GM19395 (cell line): ENCODE measurements at regions not wholly inside any gene's neighbourhood (a gene's known extent, or its start where the extent isn't known, plus 50 kb on each side); places are given as distances from the start of the nearest gene placed in this dataset.
"Not testable (repeated sequence)": the region's sequence is repeated elsewhere in the genome, so short reads cannot be mapped to it uniquely, and the experiment has no call there.

ENCODE experiments used
- ATAC-seq: cut with Tn5 transposase; IDR thresholded peaks from one replicate; pipeline ENCODE4 v1.9.1; 2021; ENCODE audit warnings: mild to moderate bottlenecking, moderate library complexity; ENCODE audit not compliant: unreplicated experiment

DNA sequence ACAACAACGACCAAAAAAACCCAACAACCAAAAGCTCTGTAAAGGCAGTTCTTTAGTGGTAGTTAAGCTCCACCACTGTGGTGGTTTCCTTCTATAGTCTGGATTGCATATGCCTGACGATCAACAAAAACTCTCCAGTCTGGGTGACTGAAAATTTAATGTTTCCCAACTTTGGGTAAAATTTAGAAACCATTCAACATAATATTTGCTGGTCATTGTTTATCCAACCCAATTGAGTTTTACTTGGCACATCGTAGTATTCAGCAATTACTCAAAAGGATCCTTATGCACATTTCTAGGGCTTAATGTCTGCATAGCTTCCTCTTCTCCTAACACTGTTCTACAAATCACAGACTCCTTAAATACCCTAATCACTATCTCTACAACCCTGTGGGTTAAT is 1080.2 kb upstream of the NRXN1 start:
- ATAC-seq = no peak

DNA sequence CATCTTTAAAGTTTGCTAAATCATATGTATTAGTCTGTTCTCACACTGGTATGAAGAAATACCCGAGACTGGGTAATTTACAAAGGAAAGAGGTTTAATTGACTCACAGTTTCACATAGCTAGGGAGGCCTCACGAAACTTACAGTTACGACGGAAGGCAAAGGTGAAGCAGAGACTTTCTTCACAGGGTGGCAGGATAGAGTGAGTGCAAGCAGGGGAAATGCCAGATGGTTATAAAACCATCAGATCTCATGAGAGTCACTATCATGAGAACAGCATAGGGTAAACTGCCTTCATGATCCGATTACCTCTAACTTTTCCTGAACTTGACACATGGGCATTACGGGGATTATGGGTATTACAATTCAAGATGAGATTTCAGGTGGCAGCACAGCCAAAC is 1075.2 kb upstream of the NRXN1 start:
- ATAC-seq = no peak

DNA sequence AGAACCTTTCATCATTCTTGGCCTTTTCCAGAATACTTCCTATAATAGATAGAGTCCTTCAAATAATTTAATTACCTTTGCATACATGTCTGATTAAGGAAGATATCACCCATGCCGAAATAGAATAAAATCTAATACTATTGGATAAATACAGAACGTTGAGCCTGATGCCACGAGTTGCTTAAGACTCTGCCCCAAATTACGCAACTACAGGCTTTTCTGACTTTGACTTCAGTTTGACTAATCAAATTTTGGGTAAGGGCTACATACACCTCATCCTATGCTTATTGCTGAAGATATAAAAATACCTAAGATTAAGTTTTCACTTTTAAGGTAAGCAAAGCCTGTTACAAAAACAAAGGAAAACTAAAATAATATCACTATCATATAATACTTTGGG is 1065.1 kb upstream of the NRXN1 start:
- ATAC-seq = no peak

DNA sequence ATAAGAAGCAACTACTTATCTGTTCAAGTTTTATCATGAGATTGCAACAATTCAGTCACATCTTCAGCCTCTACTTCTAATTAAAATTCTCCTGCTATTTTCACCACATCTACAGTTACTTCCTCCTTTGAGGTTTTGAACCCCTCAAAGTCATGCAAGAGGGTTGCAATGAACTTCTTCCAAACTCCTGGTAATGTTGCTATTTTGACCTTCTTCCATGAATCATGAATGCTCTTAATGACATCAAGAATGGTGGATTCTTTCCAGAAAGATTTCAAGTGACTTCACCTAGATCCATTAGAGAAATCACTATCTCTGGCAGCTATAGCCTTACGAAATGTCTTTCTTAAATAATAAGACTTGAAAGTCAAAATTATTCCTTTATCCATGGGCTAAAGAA is 1052.8 kb upstream of the NRXN1 start:
- ATAC-seq = no peak

DNA sequence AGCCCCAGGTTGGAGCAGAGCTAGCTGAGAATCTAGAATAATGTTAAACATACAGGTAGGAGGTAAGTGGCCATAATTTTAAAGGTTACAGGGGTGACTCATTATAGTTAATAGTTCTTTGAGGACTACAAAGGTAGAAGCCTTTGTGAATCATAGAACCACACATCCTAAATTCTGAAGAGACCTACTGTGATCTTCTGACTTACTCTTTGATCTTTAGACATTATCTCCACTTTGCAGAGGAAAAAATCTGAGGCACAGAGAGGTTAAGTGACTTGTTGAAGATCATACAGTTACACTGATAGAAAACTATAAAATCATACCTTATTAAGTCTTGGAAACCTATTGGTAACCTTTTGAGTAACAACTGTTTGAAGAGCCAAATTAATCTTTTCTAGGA is 1051.3 kb upstream of the NRXN1 start:
- no peak for ATAC-seq

DNA sequence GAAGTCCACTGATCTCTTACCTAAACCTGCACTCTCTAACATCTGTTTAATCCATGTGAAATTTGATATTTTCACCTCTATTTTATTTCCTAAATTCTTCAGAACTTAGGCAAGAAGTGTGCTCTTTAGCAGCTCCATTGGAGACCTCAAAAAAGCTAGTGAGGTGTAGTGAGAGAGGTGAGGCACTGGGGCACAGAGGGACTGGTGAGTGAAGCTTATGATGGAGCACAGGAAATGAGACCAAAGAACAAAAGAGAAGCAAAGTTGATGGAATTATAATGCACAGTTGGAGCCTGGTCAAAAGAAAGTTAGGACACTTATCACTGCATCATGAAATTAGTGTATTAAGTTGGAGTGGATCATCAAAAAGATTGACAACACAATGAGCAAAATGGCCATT is 1050.7 kb upstream of the NRXN1 start:
- no peak for ATAC-seq

DNA sequence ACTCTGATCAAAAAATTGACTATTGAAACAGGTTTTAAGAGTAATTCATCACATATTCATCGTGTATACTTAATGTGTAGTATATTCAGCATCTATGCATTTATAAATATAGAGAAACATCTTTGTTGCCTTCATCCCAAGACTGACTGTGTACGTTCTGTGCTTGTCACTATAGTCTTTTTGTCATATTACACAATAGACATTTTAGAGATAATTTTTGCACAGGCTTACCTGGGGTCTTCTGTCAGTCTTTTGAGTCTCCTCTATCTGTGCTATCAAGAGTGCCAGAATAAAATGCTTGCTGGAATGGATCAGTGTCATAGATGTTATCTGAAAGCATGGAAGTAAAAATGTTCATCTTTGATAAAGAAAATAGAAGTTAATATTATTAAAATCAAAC is 1047.7 kb upstream of the NRXN1 start:
- ATAC-seq = no peak

DNA sequence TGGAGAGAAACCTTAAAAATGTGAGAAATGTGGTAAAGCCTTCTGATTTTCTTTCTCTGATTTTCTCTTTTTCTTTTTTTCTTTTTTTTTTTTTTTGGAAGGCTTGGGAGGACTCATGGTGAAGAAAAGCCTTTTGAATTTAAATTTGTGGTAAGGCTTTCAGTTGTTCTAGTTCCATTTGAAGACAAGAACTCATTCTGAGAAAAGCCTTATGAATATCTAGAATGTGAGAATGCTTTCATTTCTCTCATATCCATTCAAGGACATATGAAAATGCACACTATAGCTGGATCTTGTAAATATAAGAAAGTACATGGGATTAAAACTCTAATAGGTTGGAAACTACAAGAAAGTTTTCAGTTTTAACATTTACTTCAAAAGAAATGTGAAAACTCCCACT is 1045.2 kb upstream of the NRXN1 start:
- no peak for ATAC-seq

DNA sequence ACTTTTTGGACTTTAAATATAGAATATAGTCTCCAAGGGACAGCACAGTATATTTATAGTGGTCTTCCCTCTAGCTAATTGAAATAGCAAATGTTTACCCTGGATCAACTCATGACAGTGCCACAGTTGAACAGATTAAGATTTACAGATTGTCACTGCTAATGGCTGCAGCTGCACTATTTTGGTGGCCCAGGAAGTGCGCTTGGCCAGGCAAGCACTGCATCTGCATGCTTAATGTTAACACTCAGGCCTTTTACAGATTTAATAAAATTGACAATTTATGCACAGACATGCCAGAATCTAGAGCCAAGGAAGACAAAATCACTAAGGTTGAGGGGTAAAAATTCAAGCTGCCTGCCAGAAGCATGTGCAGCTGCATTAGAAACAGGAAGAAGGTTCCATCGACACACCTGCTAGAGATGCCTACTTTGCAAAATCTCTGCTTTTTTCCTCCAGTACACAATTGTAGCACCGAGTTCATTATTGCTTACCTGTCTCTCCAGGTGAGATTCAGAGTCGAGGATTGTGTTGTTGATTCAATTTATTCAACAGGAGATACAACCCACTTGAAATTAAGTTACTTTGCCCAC is 1042.3 kb upstream of the NRXN1 start:
- no peak for ATAC-seq

DNA sequence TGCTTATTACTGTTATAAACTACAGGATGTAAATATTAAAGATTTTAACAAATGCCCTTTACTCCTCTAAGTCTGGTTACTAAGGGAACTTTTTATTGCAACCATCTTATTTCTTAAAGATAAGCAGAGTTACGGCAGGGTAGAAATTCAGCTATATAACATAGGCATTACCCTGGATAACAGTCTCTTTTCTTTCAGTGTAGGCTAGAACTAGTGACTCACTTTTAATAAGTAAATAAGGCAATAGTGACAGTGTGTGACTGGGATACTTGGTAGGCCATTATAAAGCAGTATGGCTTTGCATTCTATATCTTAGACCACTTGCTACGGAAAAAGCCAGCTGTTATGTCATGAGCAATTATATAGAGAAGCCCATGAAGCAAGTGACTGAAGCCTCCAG is 1041.0 kb upstream of the NRXN1 start:
- no peak for ATAC-seq

DNA sequence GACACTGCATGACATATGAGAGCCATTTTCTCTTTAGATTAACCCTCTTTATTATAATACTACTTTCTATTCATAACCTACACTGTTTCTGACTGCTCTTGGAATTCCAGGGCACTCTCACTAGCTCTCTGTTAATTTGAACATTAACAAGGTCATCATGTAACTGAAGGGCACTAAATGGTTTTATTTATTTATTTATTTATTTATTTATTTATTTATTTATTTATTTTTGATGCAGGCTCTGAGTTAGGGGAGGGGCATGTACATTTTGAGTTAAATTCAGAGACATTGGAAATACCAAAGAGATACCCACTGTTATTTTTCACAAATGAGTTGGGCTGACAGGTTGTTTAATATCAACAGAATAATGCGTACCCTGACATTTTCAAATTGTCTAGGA is 1038.7 kb upstream of the NRXN1 start:
- ATAC-seq = no peak

DNA sequence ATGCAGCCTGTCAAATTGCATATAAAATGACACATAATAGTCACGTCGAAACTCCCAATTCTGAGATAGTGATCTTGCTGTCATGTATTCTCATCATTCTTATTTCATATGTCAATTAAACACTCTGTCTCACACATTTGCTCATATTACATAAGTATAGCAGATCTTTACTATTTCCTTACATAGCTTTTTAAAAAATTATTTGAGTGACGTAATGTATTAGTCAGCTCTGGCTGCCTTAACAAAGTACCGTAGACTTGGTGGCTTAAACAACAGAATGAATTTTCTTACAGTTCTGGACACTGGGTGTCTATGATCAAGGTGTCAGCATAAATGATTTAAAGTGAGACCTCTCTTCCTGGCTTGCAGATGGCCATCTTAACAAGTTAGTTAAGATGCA is 1032.3 kb upstream of the NRXN1 start:
- no peak for ATAC-seq

DNA sequence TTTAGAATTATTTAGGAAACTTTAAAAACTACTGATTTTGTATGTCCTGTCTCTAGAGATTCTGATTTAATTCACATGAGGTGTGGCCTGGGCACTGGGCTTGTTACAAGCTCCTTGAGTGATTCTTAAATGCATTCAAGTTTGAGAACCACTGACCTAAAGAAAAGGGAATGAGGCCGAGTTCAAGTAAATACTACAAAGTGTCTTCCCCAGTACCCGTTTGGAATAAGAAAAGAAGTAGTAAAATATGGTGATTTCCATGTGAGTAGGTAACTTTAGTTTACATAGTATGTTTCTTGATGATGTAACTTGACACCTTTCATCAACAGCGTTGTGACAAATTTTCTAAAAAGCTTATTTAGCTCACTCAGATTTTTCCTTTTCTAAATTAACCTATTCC is 1022.9 kb upstream of the NRXN1 start:
- no peak for ATAC-seq

DNA sequence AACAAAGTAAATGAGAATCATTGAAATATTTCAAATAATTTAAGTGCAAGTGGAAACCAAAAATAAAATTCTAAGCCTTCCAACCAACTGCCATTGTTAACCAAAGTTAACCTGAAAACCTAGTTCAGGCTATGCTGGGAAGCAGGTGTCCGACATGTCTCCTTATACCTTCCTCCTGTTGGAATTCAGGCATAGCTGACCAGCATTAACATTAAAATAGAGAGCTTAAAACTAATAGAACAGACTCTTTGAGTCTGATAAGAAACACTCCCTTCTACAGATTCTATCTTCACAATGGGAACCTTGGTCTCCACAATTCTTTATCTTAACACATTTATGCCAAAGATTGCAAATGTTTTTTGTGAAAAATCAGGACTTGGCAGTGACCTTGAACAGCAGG is 1004.9 kb upstream of the NRXN1 start:
- ATAC-seq = no peak

DNA sequence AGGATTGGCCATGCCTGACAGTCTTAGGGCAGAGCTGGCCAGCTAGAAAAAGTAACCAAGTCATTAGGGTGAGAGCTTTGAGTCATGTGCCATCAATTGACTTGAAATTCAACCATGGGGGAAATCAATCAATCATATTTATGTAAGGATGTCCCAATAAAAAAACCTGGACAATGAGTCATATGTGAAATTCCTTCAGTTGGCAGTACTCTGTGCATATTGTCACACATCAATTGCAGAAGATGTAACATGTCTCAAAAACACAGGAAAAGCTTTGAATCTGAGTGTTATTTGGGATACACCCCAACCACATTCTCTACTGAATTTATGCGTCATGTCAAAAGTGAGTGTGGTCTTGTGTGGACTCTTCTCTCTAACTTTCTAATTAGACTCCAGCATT is 1004.1 kb upstream of the NRXN1 start:
- ATAC-seq = no peak

DNA sequence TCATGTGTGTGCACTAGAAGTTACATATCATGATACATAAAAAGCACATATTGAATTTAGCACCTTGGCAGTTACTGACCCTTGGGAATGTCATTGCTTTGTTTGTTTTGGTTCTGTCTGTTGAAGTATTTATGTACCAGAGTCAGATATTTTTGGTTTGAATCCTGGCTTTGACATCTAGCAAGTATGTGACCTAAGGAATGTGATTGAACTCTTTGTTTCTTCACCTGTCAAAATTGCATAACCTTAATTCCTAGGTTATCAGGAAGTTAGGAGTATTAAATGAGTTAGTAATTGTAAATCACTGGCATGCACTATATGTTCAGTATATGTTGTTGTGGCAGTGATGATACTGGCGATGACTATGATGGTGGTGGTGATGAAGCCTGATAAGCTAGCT is 1003.5 kb upstream of the NRXN1 start:
- ATAC-seq = no peak

DNA sequence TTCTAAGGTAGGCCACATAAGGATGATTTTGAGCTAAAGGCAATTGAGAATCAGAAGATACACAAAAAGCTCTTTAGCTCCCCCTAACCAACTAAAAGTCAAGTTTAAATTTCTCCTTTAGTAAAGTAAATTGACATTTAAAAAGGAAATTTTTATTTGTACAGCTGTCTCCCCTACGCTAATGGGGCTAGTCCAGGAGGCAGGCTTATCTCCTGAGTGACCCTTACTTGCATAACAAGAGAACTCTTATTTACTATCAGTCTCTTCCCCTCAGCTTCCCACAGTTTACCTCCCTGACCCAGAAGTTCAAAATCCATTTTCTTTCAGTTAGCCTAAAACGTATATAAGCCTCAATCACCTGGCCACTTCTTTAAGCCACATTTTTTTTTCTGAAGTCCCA is 1002.8 kb upstream of the NRXN1 start:
- no peak for ATAC-seq

DNA sequence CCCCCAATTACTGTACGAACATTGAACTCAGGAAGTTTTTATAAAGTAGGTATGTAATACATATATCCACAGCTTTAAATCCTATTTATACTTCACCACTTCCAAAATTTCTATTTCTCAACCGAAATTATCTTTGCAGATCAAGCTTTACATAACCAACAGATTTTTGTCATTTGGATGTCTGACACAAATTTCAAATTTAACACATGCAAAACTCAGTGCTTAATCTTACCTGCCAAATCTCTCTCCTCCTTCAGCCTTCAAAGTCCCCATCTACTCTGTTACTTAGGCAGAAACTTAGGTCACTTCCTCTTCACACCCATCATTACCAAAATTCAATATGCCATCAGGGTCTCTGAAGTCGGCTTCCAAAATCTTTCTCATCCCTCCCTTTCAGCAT is 990.1 kb upstream of the NRXN1 start:
- ATAC-seq = no peak

DNA sequence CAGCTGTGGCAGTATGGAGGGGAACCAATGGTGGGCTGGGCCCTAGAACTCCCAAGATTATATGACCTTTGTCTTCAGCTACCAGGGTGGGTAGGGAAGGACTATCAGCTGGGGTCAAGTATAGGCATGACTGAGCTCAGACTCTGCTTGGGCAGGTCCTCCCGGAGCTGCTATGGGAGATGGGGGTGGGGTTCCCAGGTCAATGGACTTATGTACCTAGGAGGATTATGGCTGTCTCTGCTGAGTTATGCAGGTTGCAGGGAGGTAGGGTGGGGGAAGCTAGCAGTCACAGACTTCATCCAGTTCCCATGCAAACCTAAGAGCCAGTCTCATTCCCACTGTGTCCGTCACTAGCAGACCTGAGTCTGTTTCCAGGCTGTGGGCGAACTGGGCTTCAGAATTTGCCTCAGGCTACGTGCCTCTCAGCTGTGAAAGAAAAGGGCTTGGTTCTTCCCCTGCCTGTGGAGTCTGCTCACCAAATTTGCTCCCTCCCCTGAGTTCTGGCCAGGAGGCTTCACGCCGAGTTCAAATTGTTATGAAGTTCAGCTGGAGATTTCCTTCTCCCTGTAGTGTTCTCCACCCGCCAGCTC is 985.8 kb upstream of the NRXN1 start:
- ATAC-seq = no peak

DNA sequence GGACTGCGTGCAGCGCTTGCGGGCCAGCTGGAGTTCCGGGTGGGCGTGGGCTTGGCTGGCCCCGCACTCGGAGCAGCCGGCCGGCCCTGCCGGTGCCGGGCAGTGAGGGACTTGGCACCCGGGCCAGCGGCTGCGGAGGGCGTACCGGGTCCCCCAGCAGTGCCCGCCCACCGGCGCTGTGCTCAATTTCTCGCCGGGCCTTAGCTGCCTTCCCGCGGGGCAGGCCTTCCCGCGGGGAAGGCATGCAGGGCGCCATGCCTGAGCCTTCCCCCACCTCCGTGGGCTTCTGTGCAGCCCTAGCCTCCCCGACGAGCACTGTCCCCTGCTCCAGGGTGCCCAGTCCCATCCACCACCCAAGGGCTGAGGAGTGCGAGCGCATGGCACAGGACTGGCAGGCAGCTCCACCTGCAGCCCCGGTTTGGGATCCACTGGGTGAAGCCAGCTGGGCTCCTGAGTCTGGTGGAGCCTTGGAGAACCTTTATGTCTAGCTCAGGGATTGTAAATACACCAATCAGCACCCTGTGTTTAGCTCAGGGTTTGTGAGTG is 975.0 kb upstream of the NRXN1 start:
- ATAC-seq = not testable (repeated sequence)

DNA sequence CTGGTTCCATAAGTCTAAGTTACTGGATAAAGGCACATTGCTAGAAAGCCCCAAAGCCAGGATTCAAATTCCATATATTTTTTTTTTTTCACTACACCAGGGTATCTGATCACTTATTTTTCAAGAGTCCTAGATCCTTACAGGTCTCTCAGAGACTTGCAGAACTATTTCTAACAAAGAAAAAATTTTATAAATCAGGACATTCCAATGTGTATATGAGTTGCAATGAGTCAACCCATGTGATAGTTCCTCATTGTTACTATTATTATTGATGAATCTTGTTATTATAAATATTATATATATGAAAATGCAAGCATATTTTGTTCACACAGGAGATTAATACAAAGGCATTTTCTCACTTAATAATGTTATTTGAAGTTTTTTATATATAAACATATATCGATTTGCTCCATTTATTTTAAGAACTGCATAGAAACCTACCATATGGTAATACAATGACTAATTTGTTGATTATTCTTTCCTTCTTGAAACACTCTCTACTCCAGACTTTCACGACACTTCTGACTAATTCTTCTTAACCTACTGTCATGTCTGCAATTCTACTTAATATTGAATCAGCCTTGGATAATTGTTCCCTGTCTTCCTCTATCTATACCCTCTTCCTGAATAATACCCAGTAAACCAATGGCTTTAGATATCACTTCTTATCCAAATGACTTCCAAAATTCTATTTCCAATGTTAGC is 968.4 kb upstream of the NRXN1 start:
- ATAC-seq = no peak

DNA sequence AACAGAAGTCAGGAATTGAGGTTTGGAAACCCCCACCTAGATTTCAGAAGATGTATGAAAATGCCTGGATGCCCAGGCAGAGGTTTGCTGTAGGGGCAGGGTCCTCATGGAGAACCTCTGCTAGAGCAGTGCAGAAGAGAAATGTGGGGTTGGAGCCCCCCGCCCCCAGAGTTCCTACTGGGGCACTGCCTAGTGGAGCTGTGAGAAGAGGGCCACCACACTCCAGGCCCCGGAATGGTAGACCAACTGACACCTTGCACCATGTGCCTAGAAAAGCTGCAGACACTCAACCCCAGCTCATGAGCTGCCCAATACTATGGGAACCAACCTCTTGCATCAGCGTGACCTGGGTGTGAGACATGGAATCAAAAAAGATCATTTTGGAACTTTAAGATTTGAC is 967.0 kb upstream of the NRXN1 start:
- no peak for ATAC-seq
